ENCODE measurements at regions not wholly inside any gene's neighbourhood (a gene's known extent, or its start where the extent isn't known, plus 50 kb on each side); places are given as distances from the start of the nearest gene placed in this dataset.

DNA sequence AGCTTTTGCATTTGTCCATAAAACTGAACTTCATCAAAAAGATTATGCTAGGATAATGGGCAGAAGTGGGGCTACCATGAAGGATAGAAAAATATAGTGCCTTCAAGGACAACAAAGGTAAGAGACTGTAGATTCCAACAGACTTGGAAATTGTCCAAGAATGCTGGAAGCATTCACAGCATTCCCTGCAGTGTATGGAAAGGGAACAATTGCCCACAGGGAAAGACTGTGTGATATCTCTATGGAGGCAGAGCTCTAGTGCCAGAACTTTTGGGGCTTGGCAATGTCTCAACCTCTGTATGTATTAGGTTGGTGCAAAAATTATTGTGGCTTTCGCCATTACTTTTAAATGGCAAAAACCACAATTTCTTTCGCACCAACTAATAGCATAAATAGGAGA lies 1598.8 kb upstream of the MIR17HG start:
- no peak for DNase-seq
- Histone ChIP-seq H3K9me3 (no peaks in the 10 kb centered on the region), H3K27me3 (no peaks in the 10 kb centered on the region), H3K4me3 (replicated peaks in 1 of 3) (no peak overlapping the region), H3K36me3 (no peaks in the 10 kb centered on the region), H3K27ac (no peak overlapping the region), H3K4me1 (no peaks in the 10 kb centered on the region)
- intact Hi-C loops (cut with DNase I), result no loop called here
- TF ChIP-seq, protein P1, sequence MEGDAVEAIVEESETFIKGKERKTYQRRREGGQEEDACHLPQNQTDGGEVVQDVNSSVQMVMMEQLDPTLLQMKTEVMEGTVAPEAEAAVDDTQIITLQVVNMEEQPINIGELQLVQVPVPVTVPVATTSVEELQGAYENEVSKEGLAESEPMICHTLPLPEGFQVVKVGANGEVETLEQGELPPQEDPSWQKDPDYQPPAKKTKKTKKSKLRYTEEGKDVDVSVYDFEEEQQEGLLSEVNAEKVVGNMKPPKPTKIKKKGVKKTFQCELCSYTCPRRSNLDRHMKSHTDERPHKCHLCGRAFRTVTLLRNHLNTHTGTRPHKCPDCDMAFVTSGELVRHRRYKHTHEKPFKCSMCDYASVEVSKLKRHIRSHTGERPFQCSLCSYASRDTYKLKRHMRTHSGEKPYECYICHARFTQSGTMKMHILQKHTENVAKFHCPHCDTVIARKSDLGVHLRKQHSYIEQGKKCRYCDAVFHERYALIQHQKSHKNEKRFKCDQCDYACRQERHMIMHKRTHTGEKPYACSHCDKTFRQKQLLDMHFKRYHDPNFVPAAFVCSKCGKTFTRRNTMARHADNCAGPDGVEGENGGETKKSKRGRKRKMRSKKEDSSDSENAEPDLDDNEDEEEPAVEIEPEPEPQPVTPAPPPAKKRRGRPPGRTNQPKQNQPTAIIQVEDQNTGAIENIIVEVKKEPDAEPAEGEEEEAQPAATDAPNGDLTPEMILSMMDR (IDR thresholded peaks at IDR 0.05), result no peak
- no peak for TF ChIP-seq POLR2A (IDR thresholded peaks at IDR 0.05)
- WGBS, 2 donors, result 94 to 97% methylated on average over 2 of the region's 2 CpGs

DNA sequence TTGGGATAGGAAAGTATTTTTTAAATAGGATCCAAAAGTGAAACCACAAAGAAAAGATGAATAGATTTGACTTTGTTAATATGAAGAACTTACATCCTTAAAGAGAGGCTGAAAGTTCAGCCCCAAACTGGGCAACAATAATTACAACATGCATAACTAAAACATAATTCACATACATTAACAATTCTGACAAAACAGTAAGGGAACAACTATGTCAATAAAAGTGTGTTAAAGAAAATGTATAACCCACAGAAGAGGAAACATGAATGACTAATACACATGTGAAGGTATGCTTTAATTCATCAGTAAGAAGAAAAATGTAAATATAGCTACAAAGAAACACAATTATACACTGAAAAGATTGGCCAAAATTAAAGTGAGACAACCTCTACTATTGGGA lies 1597.6 kb upstream of the MIR17HG start:
- intact Hi-C loops (cut with DNase I), result no loop called here
- no peaks in the 10 kb centered on the region for H3K9me3 ChIP-seq
- TF ChIP-seq, protein P1 (IDR thresholded peaks at IDR 0.05), result no peak
- TF ChIP-seq POLR2A (IDR thresholded peaks at IDR 0.05), result no peak
- no peaks in the 10 kb centered on the region for H3K36me3 ChIP-seq
- H3K4me1 ChIP-seq, result no peaks in the 10 kb centered on the region
- H3K27ac ChIP-seq, result no peak overlapping the region
- no peak for DNase-seq
- no peak overlapping the region for H3K4me3 ChIP-seq (replicated peaks in 1 of 3)
- no peaks in the 10 kb centered on the region for H3K27me3 ChIP-seq

DNA sequence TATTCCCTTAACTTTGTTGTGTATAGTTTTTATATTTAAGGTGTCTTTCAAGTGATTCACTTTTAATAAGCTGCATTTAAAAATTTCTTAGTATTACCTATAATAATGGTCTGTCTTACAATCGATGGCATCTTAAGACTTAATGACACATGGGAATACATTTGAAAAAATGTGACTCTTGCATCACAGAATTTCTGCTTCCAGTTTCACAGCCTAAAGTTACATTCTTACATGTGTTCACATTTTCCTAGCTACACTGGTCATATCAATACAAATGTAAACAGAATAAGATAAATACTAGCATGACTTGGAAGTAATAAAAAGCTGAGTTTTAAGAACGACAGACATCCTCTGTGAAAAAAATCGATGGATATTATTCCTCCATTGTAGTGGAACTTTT lies 1597.1 kb upstream of the MIR17HG start:
- 91 to 93% methylated on average over 3 of the region's 3 CpGs for WGBS, 2 donors
- Histone ChIP-seq H3K27ac (no peak overlapping the region), H3K36me3 (no peaks in the 10 kb centered on the region), H3K4me1 (no peaks in the 10 kb centered on the region), H3K9me3 (no peaks in the 10 kb centered on the region), H3K4me3 (replicated peaks in 1 of 3) (no peak overlapping the region), H3K27me3 (no peaks in the 10 kb centered on the region)
- no peak for DNase-seq
- intact Hi-C loops (cut with DNase I), result no loop called here
- no peak for TF ChIP-seq POLR2A (IDR thresholded peaks at IDR 0.05)
- TF ChIP-seq, protein P1 (IDR thresholded peaks at IDR 0.05), result no peak

DNA sequence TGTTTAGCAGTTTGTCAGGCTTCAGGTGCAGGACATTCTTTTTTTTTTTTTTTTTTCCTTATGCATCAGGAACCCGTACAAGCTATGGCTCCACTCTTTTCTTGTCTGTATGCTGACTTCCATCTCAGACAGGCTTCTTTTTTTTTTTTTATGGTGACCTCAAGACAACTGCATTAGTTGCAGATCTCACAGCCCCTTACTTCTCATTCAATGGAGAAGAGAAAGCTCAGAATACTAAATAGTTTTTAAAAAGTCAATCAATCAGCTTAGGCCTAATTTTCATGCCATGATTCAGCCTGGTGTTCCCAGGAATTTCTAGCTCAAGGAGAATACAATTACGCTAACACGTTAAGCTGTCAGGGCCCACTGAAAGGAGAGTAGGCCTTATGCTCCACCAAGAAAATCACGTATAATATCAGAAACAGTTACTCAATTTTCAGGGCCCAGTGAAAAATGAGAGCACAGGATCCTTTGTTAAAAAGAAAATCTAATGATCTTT lies 1596.0 kb upstream of the MIR17HG start:
- H3K36me3 ChIP-seq, result no peaks in the 10 kb centered on the region
- no peak for TF ChIP-seq POLR2A (IDR thresholded peaks at IDR 0.05)
- TF ChIP-seq, protein P1 (IDR thresholded peaks at IDR 0.05), result no peak
- H3K27me3 ChIP-seq, result no peaks in the 10 kb centered on the region
- DNase-seq, result no peak
- no peaks in the 10 kb centered on the region for H3K9me3 ChIP-seq
- intact Hi-C loops (cut with DNase I), result no loop called here
- no peak overlapping the region for H3K4me3 ChIP-seq (replicated peaks in 1 of 3)
- WGBS, 2 donors, result 91 to 95% methylated on average over 4 of the region's 4 CpGs
- H3K27ac ChIP-seq, result no peak overlapping the region
- H3K4me1 ChIP-seq, result no peaks in the 10 kb centered on the region

DNA sequence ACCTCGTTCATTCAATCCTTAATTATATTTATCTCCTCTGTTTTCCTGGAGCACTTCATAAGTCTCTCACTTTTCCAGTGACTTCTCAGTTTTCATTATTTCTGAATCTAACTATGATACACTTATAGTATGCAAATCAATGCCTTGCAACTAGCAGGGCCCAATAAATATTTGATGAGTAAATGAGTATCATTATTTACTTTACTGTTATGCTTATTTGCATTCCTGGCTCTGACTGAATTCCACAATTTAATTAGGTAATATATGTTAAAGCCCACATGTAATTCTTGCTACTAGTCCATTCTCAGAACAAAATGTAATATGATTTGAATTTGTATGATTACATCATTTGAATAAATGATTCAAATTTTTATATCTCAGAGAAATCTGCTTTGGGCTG lies 1595.1 kb upstream of the MIR17HG start:
- TF ChIP-seq, protein P1 (IDR thresholded peaks at IDR 0.05), result no peak
- no peak for TF ChIP-seq POLR2A (IDR thresholded peaks at IDR 0.05)
- Histone ChIP-seq H3K4me3 (replicated peaks in 1 of 3) (no peak overlapping the region), H3K36me3 (no peaks in the 10 kb centered on the region), H3K4me1 (no peaks in the 10 kb centered on the region), H3K27me3 (no peaks in the 10 kb centered on the region), H3K9me3 (no peaks in the 10 kb centered on the region), H3K27ac (no peak overlapping the region)
- WGBS, 2 donors, result 79 to 85% methylated on average over 1 of the region's 1 CpG
- DNase-seq, result no peak
- intact Hi-C loops (cut with DNase I), result no loop called here

Data from thyroid gland (tissue), 4 donors.